Parathyroid adenoma (tissue), 2 donors: ENCODE measurements at regions not wholly inside any gene's neighbourhood (a gene's known extent, or its start where the extent isn't known, plus 50 kb on each side); places are given as distances from the start of the nearest gene placed in this dataset.

ENCODE experiments used
- H2AFZ ChIP-seq: fragments of 300-600 bp; sonication (generic); one replicate; pipeline ENCODE4 v1.7.0; 2017; ENCODE audit warnings: antibody characterized with exemption, mild to moderate bottlenecking
- H3K27ac ChIP-seq: fragments of 300-600 bp; sonication (generic); one replicate; pipeline ENCODE4 v1.7.0; 2017
- H3K27me3 ChIP-seq: fragments of 300-600 bp; sonication (generic); one replicate; pipeline ENCODE4 v1.7.0; 2017; ENCODE audit warnings: low read length; ENCODE audit not compliant: control insufficient read depth, insufficient read depth
- H3K36me3 ChIP-seq: fragments of 300-600 bp; sonication (generic); one replicate; pipeline ENCODE4 v1.7.0; 2017; ENCODE audit warnings: low read length; ENCODE audit not compliant: control insufficient read depth, insufficient read depth
- H3K4me1 ChIP-seq: fragments of 300-600 bp; sonication (generic); one replicate; pipeline ENCODE4 v1.7.0; 2017; ENCODE audit warnings: control low read depth
- H3K4me2 ChIP-seq: fragments of 300-600 bp; sonication (generic); one replicate; pipeline ENCODE4 v1.7.0; 2017; ENCODE audit warnings: low read length
- H3K4me3 ChIP-seq: fragments of 300-600 bp; sonication (generic); one replicate; pipeline ENCODE4 v1.7.0; 2017; ENCODE audit warnings: low read depth, low read length
- H3K79me2 ChIP-seq: fragments of 300-600 bp; sonication (generic); one replicate; pipeline ENCODE4 v1.7.0; 2017; ENCODE audit warnings: control low read depth
- H3K9ac ChIP-seq: fragments of 300-600 bp; sonication (generic); one replicate; pipeline ENCODE4 v1.7.0; 2017; ENCODE audit warnings: mild to moderate bottlenecking
- H3K9me3 ChIP-seq: fragments of 300-600 bp; sonication (generic); one replicate; pipeline ENCODE4 v1.7.0; 2017; ENCODE audit warnings: low read length; ENCODE audit not compliant: control insufficient read depth
- CTCF ChIP-seq: fragments of 300-600 bp; sonication (generic); IDR thresholded peaks from one replicate; pipeline ENCODE4 v1.7.0; 2017; ENCODE audit warnings: antibody characterized with exemption, mild to moderate bottlenecking
- donor health status: primary hyperparathyroidism.

- Histone ChIP-seq H3K36me3 (no peaks in the 10 kb centered on the region), H3K4me2 (no peak overlapping the region), H2AFZ (no peak overlapping the region), H3K79me2 (no peaks in the 10 kb centered on the region), H3K27ac (no peak overlapping the region), H3K9me3 (no peaks in the 10 kb centered on the region), H3K4me3 (no peak overlapping the region), H3K27me3 (no peaks in the 10 kb centered on the region), H3K9ac (no peak overlapping the region), H3K4me1 (no peaks in the 10 kb centered on the region)
- no peak for TF ChIP-seq CTCF
These were observed 125.2 kb upstream of the SYT13 start for GRCh38 chr11:45411228-45411946.

GRCh38 chr11:45410391-45411227 lies 124.5 kb upstream of the SYT13 start:
- Histone ChIP-seq H3K27me3 (no peaks in the 10 kb centered on the region), H3K36me3 (no peaks in the 10 kb centered on the region), H2AFZ (no peak overlapping the region), H3K9ac (no peak overlapping the region), H3K9me3 (no peaks in the 10 kb centered on the region), H3K27ac (no peak overlapping the region), H3K4me2 (no peak overlapping the region), H3K79me2 (no peaks in the 10 kb centered on the region), H3K4me1 (no peaks in the 10 kb centered on the region), H3K4me3 (no peak overlapping the region)
- TF ChIP-seq CTCF: no peak

GRCh38 chr11:45409587-45409986 lies 123.4 kb upstream of the SYT13 start:
- Histone ChIP-seq H3K4me2 (no peak overlapping the region), H3K4me3 (no peak overlapping the region), H3K79me2 (no peaks in the 10 kb centered on the region), H3K9me3 (no peaks in the 10 kb centered on the region), H3K36me3 (no peaks in the 10 kb centered on the region), H2AFZ (no peak overlapping the region), H3K27me3 (no peaks in the 10 kb centered on the region), H3K4me1 (no peaks in the 10 kb centered on the region), H3K9ac (no peak overlapping the region), H3K27ac (no peak overlapping the region)
- TF ChIP-seq CTCF: no peak

- no peaks in the 10 kb centered on the region for H3K27me3 ChIP-seq
- H3K36me3 ChIP-seq: no peaks in the 10 kb centered on the region
- no peaks in the 10 kb centered on the region for H3K4me1 ChIP-seq
- H3K27ac ChIP-seq: no peak overlapping the region
- H3K79me2 ChIP-seq: no peaks in the 10 kb centered on the region
- no peak overlapping the region for H2AFZ ChIP-seq
- H3K4me2 ChIP-seq: no peak overlapping the region
- H3K9ac ChIP-seq: no peak overlapping the region
- H3K9me3 ChIP-seq: no peaks in the 10 kb centered on the region
- no peak overlapping the region for H3K4me3 ChIP-seq
- no peak for TF ChIP-seq CTCF
These were observed 121.1 kb upstream of the SYT13 start for GRCh38 chr11:45407226-45407625.
